ENCODE measurements at regions not wholly inside any gene's neighbourhood (a gene's known extent, or its start where the extent isn't known, plus 50 kb on each side); places are given as distances from the start of the nearest gene placed in this dataset.

DNA sequence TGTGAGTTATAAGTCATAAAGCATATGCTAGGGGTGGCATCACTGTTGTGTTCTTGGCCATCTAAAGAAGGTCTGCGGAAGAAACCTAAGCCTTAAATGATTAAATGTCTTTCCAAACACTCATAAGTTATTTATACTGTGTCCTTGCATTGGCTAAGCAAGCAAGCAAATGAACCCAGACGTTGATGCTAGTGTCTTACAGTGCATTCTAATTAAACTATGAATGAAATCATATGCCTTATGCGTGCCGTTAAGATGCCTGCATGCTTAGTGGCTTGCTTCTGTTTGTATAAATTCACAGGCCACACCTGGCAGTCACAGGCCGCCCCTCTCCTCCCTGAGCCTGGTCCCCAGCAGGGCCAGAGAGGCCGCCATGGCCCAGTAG, 49.9 kb downstream of the RIN2 start:
- no peak for DNase-seq

DNA sequence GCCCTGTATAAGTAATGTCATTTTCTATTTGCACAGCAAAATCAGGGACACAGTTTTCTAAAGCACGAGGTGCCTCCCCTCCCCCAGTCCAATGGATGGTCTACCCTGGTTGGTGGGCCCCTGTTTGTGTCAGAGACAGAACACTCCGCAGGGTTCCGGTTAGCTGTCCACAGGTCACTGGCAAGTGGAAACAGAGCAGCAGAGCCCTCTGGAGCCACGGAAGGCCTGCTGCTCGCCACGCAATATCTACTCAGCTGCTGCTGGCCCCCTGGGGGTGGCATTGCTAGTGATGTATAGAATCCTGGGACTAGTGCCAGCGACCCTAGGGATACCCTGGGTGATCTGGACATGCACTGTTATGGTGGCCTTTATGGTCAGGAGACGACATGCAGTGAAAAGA, 50.4 kb downstream of the RIN2 start:
- DNase-seq = no peak

- DNase-seq = no peak
These were observed 51.4 kb downstream of the RIN2 start for GRCh38 chr20:19809505-19809904.

- DNase-seq = no peak
These were observed 53.2 kb downstream of the RIN2 start for GRCh38 chr20:19811231-19811630.

- DNase-seq = no peak
These were observed 54.0 kb downstream of the RIN2 start for GRCh38 chr20:19812056-19812455.

- DNase-seq = no peak
These were observed 54.6 kb downstream of the RIN2 start for GRCh38 chr20:19812696-19813095.

- no peak for DNase-seq
These were observed 56.0 kb downstream of the RIN2 start for GRCh38 chr20:19813846-19814640.

- DNase-seq = no peak
These were observed 57.5 kb downstream of the RIN2 start for GRCh38 chr20:19815553-19815991.

DNA sequence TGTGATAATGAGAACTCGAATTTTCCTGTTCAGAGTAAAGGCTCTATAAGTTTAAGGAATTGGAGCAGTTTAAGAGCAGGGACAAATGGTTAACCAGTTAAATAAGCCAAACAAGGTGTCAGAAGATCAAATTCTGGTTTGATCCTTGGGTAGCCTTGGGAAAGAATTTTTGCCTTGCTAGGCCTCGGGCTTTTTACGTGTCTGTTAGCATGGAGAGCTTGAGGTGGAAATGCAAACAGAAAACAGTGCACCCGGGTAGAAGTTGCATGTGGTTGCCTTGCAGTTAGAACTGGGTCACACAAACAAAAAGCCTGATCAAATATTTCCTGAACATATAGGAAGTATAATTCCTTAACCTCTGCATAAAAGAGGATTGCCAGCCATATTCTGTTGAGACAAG, 58.3 kb downstream of the RIN2 start:
- no peak for DNase-seq

GRCh38 chr20:19817017-19817416, 59.0 kb downstream of the RIN2 start:
- DNase-seq = no peak

- no peak for DNase-seq
These were observed 61.1 kb downstream of the RIN2 start for GRCh38 chr20:19819149-19819548.

DNA sequence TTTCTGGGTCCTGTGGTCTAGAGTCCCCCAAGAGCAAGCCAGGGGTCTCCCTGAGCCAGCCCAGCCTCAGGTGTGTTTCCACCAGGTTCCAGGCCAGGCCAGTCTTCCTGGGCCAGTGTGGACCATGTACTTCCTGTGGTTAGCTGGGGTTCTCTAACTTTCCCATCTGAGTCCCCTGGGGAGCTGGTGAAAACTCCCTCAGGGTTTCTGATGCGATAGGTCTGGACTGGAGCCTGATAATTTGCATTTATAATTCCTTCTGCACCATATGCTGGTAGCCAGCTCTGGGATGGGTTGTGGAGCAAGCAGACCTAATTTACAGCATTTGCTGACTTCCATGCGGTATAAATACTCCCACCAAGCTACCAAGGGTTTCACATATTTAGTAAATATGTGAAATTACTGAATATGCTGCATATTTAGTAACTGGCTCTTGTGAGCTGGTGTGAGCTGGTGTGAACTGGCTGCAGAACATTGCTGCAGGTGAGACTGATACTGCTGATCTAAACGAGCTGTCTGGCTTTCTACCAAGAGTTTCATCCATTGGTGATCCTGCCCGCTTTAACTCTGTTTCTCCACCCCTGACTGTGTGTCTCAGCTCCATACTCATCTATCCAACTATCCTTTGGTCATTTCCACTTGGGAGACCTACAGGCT, 62.6 kb downstream of the RIN2 start:
- DNase-seq = no peak

GRCh38 chr20:19821606-19822005, 63.5 kb downstream of the RIN2 start:
- no peak for DNase-seq

DNA sequence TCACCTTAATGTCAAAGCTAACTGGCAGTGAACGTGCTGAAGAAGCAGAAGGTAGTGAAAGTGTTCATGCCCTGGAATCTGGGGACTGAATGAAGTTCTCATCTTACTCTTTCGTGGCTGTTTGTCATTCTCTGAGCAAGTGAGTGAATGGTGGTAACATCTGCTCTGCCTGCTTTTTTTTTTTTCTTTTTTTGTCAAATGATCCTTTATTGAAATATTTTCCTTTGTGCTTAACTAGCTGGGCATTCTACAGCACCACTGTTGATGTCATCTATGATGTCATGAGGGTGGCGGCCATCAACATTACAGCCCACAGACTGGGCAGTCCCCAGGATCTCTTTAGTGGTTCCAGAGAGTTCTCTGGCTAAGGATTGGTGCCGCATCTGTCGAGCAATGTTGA, 65.2 kb downstream of the RIN2 start:
- no peak for DNase-seq

GRCh38 chr20:19823971-19824370, 65.9 kb downstream of the RIN2 start:
- DNase-seq = no peak

DNA sequence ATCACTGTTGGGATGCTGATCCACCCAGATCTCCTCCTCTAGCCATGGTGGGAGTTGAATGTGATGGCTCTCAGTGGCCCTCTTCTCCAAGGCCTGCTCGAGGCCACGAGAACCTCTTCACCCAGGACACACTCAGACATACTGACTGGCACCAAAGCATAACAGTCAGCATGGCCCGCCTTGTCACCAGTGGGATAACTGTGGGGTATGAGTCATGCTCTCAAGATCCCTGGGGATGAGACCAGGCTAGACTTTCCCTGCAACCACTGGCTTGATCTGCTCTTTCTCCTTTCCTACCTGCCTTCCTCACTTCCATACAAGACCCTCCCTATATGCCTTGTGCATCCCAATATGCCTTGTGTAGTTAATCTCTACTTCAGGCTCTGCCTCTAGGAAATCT, 66.8 kb downstream of the RIN2 start:
- DNase-seq = no peak

- DNase-seq = no peak
These were observed 68.3 kb downstream of the RIN2 start for GRCh38 chr20:19826179-19826914.

GRCh38 chr20:19827818-19828217, 69.8 kb downstream of the RIN2 start:
- no peak for DNase-seq

- peak; percentile 25 for DNase-seq
These were observed 70.2 kb downstream of the RIN2 start for GRCh38 chr20:19828232-19828631.

- no peak for DNase-seq
These were observed 72.2 kb downstream of the RIN2 start for GRCh38 chr20:19830211-19830785.

GRCh38 chr20:19832875-19833274, 74.8 kb downstream of the RIN2 start:
- DNase-seq = peak; percentile 18

GRCh38 chr20:19833395-19833794, 75.3 kb downstream of the RIN2 start:
- no peak for DNase-seq

DNA sequence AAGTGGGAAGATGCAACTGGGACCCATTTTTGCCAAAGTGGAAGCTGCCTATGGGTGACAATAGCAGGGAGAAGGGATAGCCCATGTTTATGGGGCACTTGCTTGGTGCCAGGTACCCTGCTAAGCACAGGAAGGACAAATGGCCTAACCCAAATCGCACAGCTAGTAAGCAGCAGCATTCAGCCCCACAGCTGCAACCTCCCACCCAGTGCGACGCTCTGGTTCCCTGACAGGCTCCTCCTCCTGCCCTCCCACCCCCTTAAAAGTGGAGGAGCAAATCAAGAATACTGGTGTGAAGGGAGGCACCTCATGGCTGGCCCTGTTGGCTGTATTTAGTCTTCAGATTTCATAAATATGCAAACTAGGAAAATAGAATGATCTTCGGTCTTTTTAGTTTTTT, 76.2 kb downstream of the RIN2 start:
- DNase-seq = no peak

GRCh38 chr20:19834783-19835182, 76.7 kb downstream of the RIN2 start:
- DNase-seq = no peak
